Tibial nerve (tissue), 4 donors: ENCODE measurements at regions not wholly inside any gene's neighbourhood (a gene's known extent, or its start where the extent isn't known, plus 50 kb on each side); places are given as distances from the start of the nearest gene placed in this dataset.

ENCODE experiments used
- EP300 ChIP-seq, 2 donors: sonication (generic); formaldehyde crosslinking; IDR thresholded peaks; one replicate each; pipeline ENCODE4 v1.6.1; 2017; ENCODE audit warnings: antibody characterized with exemption in 2 of 2, mild to moderate bottlenecking in 1 of 2
- TF ChIP-seq, protein P1 (sequence below), 5 experiments: fragments of 200-600 bp in 3 of 5; fragments of 450-650 bp in 2 of 5; sonication (generic) in 3 of 5; IDR thresholded peaks; one replicate each; pipeline ENCODE4 v1.5.1; 2016 to 2019; ENCODE audit warnings: antibody characterized with exemption in 5 of 5, mild to moderate bottlenecking in 3 of 5, moderate library complexity in 2 of 5

DNA sequence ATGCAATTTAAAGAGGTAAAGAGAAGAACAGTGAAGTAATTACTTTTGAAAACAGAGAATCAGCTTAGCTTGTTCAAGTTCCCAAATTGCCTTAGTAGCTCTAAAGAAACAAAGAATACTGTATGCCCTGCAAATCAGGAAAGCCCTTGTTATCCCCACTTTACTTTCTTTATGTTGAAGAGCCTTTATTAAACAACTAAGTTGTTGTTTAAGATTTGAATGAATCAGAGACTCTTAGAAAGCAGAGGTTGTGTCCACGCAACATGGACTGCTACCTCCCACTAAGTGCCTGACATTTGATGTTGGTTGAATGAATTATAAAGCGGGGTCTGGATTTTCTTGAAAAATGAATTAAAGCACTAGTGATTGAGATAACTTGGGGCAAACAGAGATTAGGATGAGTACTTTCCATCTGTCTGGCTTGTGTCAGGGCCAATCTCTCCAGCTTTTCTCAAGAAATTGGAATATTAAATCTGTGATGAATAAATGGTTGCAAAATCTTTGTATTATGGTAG lies 214.7 kb downstream of the POSTN start:
- TF ChIP-seq, protein P1, sequence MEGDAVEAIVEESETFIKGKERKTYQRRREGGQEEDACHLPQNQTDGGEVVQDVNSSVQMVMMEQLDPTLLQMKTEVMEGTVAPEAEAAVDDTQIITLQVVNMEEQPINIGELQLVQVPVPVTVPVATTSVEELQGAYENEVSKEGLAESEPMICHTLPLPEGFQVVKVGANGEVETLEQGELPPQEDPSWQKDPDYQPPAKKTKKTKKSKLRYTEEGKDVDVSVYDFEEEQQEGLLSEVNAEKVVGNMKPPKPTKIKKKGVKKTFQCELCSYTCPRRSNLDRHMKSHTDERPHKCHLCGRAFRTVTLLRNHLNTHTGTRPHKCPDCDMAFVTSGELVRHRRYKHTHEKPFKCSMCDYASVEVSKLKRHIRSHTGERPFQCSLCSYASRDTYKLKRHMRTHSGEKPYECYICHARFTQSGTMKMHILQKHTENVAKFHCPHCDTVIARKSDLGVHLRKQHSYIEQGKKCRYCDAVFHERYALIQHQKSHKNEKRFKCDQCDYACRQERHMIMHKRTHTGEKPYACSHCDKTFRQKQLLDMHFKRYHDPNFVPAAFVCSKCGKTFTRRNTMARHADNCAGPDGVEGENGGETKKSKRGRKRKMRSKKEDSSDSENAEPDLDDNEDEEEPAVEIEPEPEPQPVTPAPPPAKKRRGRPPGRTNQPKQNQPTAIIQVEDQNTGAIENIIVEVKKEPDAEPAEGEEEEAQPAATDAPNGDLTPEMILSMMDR (IDR thresholded peaks at IDR 0.05), result no peak
- TF ChIP-seq EP300 (IDR thresholded peaks at IDR 0.05), result no peak
